ENCODE measurements at regions not wholly inside any gene's neighbourhood (a gene's known extent, or its start where the extent isn't known, plus 50 kb on each side); places are given as distances from the start of the nearest gene placed in this dataset.

- no peak for TF ChIP-seq CTCF (IDR thresholded peaks at IDR 0.05; ENCODE audit: insufficient read depth, low read length, poor library complexity, severe bottlenecking)
- TF ChIP-seq EZH2phosphoT487 (conservative IDR thresholded peaks at IDR 0.05; ENCODE audit: low read length), result no peak
Observed at GRCh38 chr20:59391975-59392374, 91.6 kb downstream of the EDN3 start.

Measured in SU-DHL-6 (cell line).